Ramos (cell line): ENCODE measurements at regions not wholly inside any gene's neighbourhood (a gene's known extent, or its start where the extent isn't known, plus 50 kb on each side); places are given as distances from the start of the nearest gene placed in this dataset.
"Not testable (repeated sequence)": the region's sequence is repeated elsewhere in the genome, so short reads cannot be mapped to it uniquely, and the experiment has no call there.

ENCODE experiments used
- in situ Hi-C: fragments of 300-500 bp; cut with MboI; formaldehyde crosslinking; loops from one replicate; pipeline ENCODE4 v1.14.3; 2022; ENCODE audit warnings: low sequenced_read_pairs; ENCODE audit not compliant: unreplicated experiment

DNA sequence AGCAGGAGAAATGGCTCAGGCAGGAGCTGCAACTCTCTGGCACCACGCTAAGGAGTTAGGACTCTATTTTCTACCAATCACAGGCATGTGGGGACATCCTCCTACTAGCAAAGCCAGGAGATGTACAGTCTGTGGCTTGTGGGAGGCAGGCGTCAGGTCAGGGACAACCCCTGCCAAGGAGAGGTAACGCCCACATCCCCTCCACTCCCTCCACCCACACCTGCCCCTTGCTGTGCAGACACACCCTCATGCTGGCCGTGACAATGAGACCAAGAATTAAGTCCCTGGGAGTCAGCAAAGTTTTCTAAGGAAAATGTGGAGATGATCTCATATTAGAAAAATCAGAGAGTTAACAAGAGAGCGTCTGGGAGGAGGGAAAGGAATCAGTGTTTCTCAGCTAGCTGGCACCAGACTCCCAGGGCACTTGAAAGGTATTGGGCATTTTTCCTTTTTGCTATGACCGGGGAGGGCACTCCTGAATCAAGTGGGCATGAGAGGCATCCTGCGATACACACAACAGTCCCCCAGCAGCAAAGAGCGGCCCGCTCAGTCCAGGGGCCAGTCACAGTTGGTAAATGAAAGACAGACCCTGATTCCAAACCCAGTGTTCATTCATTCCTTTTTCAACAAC, 87.3 kb upstream of the RPL38 start:
- in situ Hi-C loops = no loop called here

DNA sequence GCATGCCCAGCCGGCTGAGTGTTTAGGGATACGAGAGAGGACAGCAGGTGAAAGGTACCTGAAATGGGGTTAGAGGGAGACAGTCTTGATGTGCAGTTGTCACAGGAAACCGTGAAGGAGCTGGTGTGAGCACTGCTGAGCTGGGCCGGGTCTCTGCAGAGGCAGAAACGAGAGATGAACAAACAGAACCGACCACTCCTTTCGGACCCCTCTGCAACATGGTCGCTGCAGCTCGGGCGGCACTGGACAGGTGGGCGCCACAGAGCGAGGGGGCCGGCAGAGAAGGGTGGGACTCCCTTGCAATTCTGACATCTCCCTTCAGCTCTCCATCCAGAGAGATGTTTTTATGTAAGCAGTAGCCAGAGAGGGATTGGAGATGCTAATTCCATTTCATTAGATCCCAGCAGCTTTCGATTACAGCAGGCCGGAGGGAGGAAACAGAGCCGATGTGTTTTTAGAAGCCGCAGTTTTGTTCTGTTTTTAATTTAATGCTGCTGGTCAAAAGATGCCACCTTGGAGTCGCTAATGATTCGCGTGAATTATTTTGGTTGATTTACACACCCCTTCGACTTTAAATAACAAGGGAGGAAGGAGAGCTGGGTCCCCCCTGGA, 86.3 kb upstream of the RPL38 start:
- in situ Hi-C loops = no loop called here

DNA sequence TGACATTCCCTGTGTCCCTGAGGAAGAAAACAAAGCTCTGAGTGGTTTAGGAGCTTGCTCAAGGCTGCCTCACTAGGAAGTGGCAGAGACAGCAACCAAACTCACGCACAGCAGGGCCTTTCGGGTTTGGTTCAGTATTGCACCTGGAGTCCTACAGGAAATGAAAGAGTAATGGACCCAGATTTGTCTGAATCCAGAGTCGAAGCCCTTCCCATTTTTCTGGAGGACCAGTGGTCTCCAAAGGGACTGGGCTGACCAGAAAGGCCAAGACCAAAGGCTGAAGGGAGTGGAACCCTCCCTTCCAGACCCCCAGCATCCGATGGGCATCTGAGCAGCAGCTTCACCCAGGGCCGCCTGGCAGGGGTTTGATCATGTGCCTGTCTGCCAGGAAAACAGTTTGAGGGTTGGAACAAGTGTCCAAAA, 85.5 kb upstream of the RPL38 start:
- in situ Hi-C loops = no loop called here

DNA sequence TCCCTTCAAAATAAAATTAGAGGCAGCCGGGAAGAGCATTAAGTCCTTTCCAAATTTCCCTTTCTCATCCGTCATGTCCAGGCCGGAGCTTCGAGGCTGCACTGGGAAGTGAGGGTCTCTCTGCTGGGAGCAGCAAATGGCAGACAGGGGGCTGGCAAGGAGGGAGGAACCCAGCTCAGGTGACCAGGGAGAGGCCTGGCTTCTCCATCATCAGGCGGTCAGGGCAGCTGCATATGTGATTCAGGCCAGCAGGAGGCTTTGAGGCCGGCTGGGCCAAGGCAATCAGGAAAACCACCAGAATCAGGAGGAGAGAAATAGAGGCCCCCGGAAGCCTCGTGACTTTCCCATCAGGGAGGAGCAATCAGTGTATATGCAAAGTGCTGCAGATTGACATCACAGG, 85.0 kb upstream of the RPL38 start:
- in situ Hi-C loops = no loop called here

DNA sequence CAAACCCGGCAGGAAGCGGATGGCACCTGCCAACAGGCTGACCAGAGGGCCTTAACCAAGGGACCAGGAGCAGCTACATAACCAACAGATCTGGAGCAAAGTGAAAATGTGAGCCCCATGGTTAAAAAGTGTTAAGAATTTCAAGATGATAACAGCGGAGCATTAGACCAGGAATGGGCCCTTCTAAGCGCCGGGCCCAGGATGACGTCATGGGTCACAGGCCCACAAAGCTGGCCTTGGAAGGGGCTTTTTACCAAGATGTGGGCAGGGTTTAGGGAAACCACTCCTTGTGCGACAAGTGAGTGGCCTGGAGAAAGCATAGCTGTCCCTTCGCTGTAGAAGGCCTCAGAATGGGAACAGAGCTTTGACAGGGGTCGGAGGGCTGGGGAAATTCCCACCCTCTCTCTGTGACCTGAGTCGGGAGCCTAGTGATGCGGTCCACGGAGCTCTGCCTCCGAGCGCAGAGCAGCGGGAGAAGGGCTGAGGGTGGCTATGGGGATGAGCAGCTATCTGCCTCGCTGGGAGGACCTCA, 84.4 kb upstream of the RPL38 start:
- in situ Hi-C loops = no loop called here

DNA sequence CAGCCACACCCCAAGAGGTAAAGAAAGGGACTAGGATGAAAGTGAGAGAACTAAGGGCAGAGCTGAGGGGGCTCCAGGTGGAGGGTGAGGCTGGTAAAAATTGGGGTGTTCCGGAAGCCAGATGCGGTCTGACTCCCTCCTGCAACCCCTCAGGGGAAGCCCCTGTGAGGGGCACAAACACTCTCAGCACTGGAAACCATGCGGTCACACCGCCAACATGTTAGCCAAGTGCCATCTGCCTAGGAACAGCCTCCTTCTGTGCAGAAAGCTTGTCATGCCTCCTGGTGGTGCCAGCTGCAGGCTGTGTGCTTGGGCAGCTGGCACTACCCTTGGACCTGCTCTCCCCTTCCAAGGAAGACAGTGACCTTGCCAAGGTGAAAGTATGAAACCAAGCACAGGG, 83.5 kb upstream of the RPL38 start:
- in situ Hi-C loops = no loop called here

DNA sequence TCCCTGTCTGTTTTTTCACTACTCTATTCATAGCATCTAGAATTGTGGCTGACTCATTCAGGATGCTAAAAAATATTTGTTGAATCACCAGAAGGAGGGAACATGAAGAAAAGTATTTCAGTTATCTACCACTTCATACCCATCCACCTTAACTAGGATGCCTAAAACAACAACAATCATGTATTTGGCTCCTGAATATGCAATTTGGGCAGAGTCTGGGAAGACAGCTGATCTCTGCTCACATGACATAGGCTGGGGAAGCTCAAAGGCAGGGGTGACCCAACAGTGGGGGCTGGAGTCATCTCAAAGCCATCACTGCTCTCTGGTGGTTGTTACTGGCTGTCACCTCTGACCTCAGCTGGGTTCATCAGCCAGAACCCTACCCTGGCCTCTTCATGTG, 80.1 kb upstream of the RPL38 start:
- in situ Hi-C loops = no loop called here

DNA sequence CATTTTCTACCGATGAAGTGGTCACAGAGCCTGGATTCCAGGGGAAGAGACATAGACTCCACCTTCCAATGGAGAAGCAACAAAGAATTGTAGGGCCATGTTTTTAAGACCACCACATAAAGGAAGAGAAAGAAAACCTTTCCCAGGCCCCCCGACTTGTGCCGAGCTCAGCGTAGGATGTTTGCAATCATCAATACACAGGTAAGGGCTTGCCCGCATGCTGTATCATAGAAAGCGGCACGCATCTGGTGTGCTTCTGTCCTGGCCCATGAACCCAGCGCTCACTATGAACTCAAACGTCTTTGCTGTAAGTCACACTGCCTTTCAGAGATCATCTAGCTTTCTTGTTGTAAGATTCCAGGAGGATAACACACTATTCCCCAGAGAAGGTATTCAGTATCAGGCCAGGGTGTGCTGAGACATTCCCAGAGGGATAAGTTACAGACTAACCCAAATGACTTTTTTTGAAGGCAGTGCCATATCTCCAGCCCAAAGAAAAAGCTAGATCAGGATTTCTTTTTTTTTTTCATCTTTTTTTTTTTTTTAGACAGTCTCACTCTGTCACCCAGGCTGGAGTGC, 79.5 kb upstream of the RPL38 start:
- in situ Hi-C loops = no loop called here

DNA sequence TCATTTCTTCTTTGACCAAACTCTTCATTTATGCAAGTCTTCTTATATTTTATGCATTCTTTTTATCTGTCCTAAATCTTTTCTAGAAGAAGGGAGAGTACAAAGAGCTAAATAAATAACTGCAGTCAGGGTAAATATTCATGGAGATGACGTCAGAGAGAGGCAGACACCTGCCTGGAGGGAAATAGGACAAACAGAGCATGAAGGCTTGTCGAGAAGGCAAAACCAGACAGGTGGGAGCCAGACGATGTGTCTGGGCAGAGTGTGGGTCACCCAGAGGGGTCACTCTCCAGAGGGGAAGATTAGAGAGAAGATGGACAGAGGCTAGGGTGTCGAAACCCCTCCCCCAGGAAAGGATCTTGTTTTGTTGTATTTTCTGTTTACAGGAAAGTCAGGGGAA, 78.3 kb upstream of the RPL38 start:
- in situ Hi-C loops = no loop called here

DNA sequence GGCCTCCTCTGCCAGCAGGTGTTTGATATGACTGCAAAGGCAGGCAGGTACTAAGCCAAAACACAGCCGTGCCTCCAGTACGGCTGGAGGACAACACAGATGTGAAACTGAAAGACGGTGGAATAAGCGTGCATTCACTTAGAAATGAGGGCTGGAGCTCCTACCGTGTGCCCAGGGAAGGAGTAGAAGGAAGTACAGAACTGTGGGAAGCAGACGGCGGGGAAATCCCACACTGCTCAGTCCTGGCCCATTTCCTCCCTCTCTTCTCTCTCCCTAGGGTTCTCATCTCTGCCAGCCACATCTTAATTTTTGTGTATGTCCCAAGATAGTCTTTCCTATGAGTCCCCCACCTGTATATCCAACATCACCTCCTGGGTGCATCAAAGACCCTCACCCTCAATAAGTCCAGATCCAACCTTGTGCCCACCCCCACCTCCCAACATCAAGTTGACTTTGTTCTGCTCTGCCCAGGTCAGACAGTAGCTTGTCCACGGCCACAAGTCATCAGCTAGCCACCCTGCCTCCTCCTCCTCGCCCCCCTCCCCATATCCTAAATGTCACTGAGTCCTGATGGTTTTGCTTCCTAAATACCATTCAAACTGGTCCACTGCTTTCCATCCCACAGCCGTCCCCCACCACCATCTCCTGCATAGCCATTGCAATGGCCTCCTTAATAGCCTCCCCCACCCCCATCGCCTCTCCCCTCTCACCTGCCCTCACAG, 77.1 kb upstream of the RPL38 start:
- in situ Hi-C loops = no loop called here

DNA sequence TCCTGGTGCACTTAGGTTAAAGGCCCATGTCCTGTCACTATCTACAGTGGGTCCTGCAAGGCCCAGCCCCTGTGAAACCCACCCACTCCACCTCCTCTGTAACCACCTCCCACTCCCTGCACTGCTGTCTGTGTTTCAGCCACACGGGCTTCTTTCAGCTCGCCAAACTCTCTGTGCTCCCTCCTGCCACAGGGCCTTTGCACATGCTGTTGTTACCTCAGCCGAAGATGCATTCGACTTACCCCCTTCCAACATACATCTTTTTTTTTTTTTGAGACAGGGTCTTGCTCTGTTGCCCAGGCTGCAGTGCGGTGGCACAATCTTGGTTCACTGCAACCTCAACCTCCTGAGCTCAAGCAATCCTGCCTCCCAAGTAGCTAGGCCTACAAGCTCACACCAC, 76.5 kb upstream of the RPL38 start:
- in situ Hi-C loops = no loop called here

DNA sequence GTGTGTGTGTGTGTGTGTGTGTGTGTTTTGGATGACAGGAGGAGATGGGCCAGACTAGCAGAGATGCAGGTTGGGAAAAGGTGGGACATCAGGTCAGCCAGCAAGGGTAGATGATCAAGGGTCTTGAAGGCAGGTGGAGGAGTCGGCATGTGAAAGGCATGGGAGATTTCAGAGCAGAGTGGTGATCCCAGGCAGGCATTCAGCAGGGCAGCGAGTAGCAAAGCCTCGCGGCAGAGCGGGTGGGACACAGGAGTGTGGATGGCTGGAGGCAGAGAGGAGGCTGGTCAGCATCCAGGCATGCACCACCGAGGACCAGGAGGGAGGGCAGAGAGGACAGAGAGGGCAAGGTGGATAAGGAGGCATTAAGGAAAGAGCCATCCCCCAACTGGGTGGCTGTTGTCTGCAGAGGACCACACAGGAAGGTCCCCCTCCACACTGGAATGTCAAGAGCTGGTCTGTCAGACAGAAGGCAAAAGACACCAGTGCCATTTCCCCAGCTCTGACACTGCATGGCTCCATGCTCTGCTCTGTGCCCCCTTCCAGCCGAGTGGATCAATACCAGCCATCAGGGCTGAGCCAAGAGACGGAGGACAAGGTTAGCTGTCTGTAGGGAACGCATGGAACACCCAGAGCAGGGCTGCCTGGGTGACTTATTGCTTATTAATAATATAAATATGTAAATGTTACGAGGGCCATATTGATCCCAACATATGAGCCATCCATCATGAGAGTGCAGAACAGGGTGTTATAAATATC, 74.8 kb upstream of the RPL38 start:
- in situ Hi-C loops = no loop called here

DNA sequence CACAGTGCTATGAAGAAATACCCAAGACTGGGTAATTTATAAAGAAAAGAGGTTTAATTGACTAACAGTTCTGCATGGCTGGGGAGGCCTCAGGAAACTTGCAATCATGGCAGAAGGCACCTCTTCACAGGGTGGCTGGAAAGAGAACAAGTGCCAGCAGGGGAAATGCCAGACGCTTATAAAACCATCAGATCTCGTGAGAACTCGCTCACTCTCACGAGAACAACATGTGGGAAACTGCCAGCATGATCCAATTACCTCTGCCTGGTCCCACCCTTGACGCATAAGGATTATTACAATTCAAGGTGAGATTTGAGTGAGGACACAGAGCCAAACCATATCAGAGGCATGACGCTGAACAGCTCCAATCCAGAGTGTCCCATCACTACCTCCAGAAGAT, 73.7 kb upstream of the RPL38 start:
- in situ Hi-C loops = not testable (repeated sequence)

DNA sequence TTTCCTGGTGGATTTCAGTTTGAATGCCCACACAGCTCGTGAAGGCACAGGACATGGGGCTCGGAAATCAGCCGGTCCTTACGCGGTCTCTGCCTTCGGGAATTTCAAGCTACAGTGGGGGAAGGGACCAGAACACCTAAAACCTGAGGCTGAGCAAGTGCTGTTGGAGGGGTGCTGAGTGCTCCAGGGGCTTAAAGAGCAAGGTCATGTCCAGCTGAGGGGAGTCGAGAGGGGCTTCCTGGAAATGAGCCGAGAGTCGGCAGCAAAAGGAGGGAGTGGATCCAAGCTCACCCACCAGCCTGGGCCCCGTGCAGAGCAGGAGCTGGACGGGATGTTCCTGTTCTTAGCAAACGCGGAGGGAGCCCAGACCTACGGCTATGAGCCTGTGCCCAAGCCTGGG, 73.2 kb upstream of the RPL38 start:
- in situ Hi-C loops = no loop called here

DNA sequence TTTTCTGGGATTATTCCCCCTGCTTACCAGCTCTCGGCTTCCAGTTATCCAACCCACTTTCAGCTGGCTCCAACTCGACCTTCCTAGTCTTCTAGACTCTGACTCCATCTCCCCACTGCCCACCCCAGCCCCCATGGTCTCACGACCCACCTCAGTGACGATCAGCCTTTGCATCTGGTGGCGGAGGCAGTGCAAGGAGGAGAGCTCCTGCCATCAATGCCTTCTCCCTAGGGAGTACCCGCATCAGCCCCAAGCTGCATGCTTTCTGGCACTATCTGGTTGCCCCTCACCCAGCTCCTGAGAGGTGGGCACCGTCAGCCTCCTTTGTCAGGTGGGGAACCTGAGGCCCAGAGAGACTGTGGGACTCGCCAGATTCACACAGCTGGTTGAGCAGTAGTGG, 72.6 kb upstream of the RPL38 start:
- in situ Hi-C loops = no loop called here

DNA sequence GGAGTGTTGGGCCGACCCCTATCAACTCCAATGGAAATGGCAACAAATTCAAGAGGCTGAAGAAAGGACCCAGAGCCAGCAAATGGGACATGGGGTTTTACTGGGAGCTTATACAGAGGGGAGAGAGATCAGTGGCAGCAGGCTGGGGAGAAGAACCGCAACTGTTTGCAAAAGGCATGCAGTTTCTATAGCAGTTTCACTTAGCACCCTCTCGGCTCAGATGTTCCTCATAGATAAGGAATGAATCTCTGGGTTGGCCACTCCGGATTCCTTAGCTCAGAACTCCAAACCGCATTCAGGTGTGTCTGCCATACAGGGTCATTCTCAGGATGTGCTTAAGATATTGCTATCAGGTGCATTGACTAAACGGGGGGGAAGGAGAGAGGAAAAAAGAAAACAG, 71.1 kb upstream of the RPL38 start:
- in situ Hi-C loops = no loop called here

DNA sequence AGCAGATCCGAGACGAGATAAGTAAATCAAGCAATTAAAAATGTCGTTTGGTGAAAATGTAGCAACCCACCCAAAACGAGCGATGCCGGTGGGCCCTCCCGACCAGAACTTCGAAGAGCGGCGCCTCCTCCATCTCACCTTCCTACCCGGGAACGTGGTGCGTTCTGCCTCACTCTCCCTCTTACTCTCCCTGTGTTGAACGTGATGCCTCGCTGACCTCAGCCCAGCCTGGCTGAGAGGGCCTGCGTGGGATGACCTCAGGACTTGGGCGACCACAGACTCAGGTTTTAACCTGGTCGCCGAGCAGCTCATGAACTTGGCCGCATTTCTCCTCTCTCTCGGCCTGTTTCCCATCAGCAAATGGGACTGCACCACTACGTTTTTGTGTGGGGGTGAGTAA, 69.7 kb upstream of the RPL38 start:
- in situ Hi-C loops = no loop called here

DNA sequence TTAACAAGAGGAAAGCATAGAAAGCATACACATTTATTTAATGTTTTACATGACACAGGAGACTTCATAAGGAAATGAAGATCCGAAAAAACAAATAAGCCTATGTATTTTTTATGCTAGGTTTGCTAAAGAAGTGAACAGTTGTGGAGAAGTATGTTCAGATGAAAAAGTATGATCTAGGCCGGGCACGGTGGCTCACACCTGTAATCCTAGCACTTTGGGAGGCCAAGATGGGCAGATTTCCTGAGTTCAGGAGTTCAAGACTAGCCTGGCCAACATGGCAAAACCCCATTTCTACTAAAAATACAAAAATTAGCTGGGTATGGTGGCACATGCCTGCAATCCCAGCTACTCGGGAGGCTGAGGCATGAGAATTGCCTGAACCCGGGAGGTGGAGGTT, 69.2 kb upstream of the RPL38 start:
- in situ Hi-C loops = not testable (repeated sequence)

DNA sequence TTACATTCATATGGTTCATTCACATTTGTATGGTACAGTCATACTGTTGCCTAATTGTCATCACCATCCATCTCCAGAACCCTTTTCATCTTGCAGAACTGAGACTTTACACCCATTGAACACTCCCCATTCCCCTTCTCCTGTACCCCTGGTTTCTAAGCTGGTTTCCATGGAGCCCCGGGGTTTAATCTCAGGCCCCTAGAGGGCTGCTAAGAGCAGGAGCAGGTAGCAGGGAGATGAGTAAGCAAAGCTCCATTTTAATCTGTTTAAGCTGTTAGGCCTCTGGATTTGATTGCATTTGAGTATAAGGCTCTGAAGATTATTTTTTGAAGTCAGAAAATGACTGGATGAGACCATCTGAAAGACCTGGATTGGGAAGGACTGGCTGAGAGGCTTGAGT, 68.5 kb upstream of the RPL38 start:
- in situ Hi-C loops = no loop called here

DNA sequence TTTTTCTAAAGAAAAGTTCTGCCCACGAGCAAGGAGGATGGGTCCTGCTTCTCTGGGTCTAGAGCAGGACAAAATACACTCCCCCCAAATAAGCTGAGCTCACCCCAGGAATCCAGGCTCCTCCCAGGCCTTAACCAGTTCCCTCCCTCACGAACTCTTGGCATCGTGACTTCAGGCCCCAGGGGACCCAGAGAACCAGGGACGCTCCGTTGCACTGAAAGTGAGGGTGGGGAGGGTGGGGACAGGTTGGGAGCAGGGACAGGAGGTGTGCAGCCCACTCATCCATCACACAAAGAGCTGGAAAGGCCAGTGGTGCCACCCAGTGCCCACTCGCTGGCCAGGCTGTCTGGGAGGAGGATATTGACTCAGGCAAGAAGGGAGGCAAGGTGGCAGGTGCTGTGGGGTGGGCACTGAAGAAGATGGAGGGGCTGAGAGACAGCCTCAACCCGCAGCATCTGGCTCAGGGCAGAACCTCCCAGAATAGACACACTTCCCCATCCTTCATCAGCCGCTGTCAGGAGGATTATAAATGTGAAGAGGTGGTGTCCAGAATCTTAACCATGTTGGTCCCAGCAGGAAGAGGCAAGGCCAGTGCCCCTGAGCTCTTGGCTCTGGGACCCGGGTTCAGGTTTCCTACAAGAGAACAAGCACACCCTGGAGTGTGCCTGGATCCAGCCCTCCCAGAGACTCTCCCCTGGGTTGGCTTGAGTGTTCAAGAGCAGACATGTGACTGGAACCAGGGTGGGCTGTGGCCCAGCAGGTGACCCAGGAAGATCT, 67.9 kb upstream of the RPL38 start:
- in situ Hi-C loops = no loop called here
